H54 (cell line): ENCODE measurements at regions not wholly inside any gene's neighbourhood (a gene's known extent, or its start where the extent isn't known, plus 50 kb on each side); places are given as distances from the start of the nearest gene placed in this dataset.
A peak's percentile ranks its signal among the peaks of the same experiment; 100 is the strongest.

Source experiments
- DNase-seq: peaks from one replicate; pipeline ENCODE4 v3.0.0; 2011; ENCODE audit warnings: low spot score, mixed read lengths; ENCODE audit not compliant: insufficient read length
- FAIRE-seq: peaks from 3 replicates; lab custom pipeline; 2011; peaks lifted over from hg19 to GRCh38; lab: Jason Lieb, UNC
- POLR2A ChIP-seq: IDR thresholded peaks from 2 replicates; pipeline ENCODE4 v1.6.1; 2011; ENCODE audit warnings: low read depth, mild to moderate bottlenecking, low read length

- DNase-seq: no peak
- no peak for FAIRE-seq
- TF ChIP-seq POLR2A: no peak
Measured at GRCh38 chr18:31237142-31237541, 74.5 kb upstream of the DSC1 start.

- DNase-seq: no peak
- no peak for FAIRE-seq
- TF ChIP-seq POLR2A: no peak
Measured at GRCh38 chr18:31241425-31241824, 76.5 kb upstream of the DSG1 start.

- DNase-seq: peak; percentile 1
- no peak for FAIRE-seq
- TF ChIP-seq POLR2A: no peak
Measured at GRCh38 chr18:31241900-31242409, 76.0 kb upstream of the DSG1 start.

GRCh38 chr18:31243740-31244512 is 74.0 kb upstream of the DSG1 start:
- no peak for DNase-seq
- no peak for FAIRE-seq

GRCh38 chr18:31244771-31245394 is 73.1 kb upstream of the DSG1 start:
- FAIRE-seq (no peak), DNase-seq (no peak)
- no peak for TF ChIP-seq POLR2A

More at GRCh38 chr18:31243740-31244512, 74.0 kb upstream of the DSG1 start:
- no peak for TF ChIP-seq POLR2A

GRCh38 chr18:31245820-31246219 is 72.1 kb upstream of the DSG1 start:
- TF ChIP-seq POLR2A: no peak
- no peak for DNase-seq
- no peak for FAIRE-seq

- FAIRE-seq: no peak
- no peak for DNase-seq
- no peak for TF ChIP-seq POLR2A
Measured at GRCh38 chr18:31246460-31246859, 71.5 kb upstream of the DSG1 start.

GRCh38 chr18:31247574-31248199 is 70.3 kb upstream of the DSG1 start:
- no peak for TF ChIP-seq POLR2A

GRCh38 chr18:31248783-31249521 is 69.0 kb upstream of the DSG1 start:
- no peak for TF ChIP-seq POLR2A
- DNase-seq (no peak), FAIRE-seq (no peak)

More at GRCh38 chr18:31247574-31248199, 70.3 kb upstream of the DSG1 start:
- DNase-seq (no peak), FAIRE-seq (no peak)

GRCh38 chr18:31250902-31251301 is 67.1 kb upstream of the DSG1 start:
- TF ChIP-seq POLR2A: no peak
- no peak for FAIRE-seq
- no peak for DNase-seq

- no peak for DNase-seq
- no peak for TF ChIP-seq POLR2A
- FAIRE-seq: no peak
Measured at GRCh38 chr18:31252522-31252921, 65.4 kb upstream of the DSG1 start.

GRCh38 chr18:31255953-31256352 is 62.0 kb upstream of the DSG1 start:
- DNase-seq (no peak), FAIRE-seq (no peak)
- TF ChIP-seq POLR2A: no peak

- DNase-seq: no peak
- FAIRE-seq: no peak
- TF ChIP-seq POLR2A: no peak
Measured at GRCh38 chr18:31258789-31259188, 59.2 kb upstream of the DSG1 start.
